OCI-LY3 (cell line): ENCODE measurements at regions not wholly inside any gene's neighbourhood (a gene's known extent, or its start where the extent isn't known, plus 50 kb on each side); places are given as distances from the start of the nearest gene placed in this dataset.

Experiments
- EZH2phosphoT487 ChIP-seq: fragments of 200-600 bp; shearing (Covaris generic); IDR thresholded peaks from 2 replicates; pipeline ENCODE4 v1.6.1; 2018; ENCODE audit warnings: antibody characterized with exemption, mixed run types, low read depth
- TF ChIP-seq, protein P1 (sequence below): fragments of 200-600, 300-600 bp; sonication (generic); IDR thresholded peaks from 2 replicates; pipeline ENCODE4 v1.5.1; 2014; ENCODE audit warnings: antibody characterized with exemption, low read length, low read depth

- TF ChIP-seq, protein P1, sequence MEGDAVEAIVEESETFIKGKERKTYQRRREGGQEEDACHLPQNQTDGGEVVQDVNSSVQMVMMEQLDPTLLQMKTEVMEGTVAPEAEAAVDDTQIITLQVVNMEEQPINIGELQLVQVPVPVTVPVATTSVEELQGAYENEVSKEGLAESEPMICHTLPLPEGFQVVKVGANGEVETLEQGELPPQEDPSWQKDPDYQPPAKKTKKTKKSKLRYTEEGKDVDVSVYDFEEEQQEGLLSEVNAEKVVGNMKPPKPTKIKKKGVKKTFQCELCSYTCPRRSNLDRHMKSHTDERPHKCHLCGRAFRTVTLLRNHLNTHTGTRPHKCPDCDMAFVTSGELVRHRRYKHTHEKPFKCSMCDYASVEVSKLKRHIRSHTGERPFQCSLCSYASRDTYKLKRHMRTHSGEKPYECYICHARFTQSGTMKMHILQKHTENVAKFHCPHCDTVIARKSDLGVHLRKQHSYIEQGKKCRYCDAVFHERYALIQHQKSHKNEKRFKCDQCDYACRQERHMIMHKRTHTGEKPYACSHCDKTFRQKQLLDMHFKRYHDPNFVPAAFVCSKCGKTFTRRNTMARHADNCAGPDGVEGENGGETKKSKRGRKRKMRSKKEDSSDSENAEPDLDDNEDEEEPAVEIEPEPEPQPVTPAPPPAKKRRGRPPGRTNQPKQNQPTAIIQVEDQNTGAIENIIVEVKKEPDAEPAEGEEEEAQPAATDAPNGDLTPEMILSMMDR, result no peak
- TF ChIP-seq EZH2phosphoT487, result no peak
These were observed 214.3 kb downstream of the KIF26A start for GRCh38 chr14:104352493-104353220.
